Endodermal cell (in vitro differentiated cells): ENCODE measurements at regions not wholly inside any gene's neighbourhood (a gene's known extent, or its start where the extent isn't known, plus 50 kb on each side); places are given as distances from the start of the nearest gene placed in this dataset.

Source experiments
- DNase-seq: peaks from one replicate; pipeline ENCODE4 v3.0.0-alpha.2; 2017
- H3K27ac ChIP-seq: 2 replicates; pipeline ENCODE4 v1.5.1; 2013; ENCODE audit warnings: mild to moderate bottlenecking, low read depth, low read length, moderate library complexity
- H3K27me3 ChIP-seq: 2 replicates; pipeline ENCODE4 v1.6.1; 2013; ENCODE audit warnings: mild to moderate bottlenecking, low read length, moderate library complexity; ENCODE audit not compliant: insufficient read depth, control insufficient read depth, poor library complexity, severe bottlenecking
- H3K36me3 ChIP-seq: 2 replicates; pipeline ENCODE4 v1.7.0; 2013; ENCODE audit warnings: mild to moderate bottlenecking, low read length, moderate library complexity; ENCODE audit not compliant: control insufficient read depth, insufficient read depth
- H3K4me1 ChIP-seq: one replicate; pipeline ENCODE4 v1.7.0; 2013; ENCODE audit warnings: low read length; ENCODE audit not compliant: control insufficient read depth, insufficient read depth
- H3K4me3 ChIP-seq: 2 replicates; pipeline ENCODE4 v1.5.1; 2013; ENCODE audit warnings: mild to moderate bottlenecking, low read length, moderate library complexity
- H3K9ac ChIP-seq: 2 replicates; pipeline ENCODE4 v1.6.1; 2013; ENCODE audit warnings: mild to moderate bottlenecking, low read length, moderate library complexity; ENCODE audit not compliant: poor library complexity, severe bottlenecking; ENCODE audit errors: extremely low read depth
- H3K9me3 ChIP-seq: 2 replicates; pipeline ENCODE4 v1.6.1; 2013; ENCODE audit warnings: mild to moderate bottlenecking, low read length, moderate library complexity; ENCODE audit not compliant: control insufficient read depth
- H3K27ac Mint-ChIP-seq: 2 replicates; pipeline ENCODE4 v1.8.0; 2020; ENCODE audit warnings: mixed read lengths
- H3K27me3 Mint-ChIP-seq: 2 replicates; pipeline ENCODE4 v1.8.0; 2021; ENCODE audit warnings: mild to moderate bottlenecking, mixed read lengths; ENCODE audit not compliant: insufficient read depth
- H3K36me3 Mint-ChIP-seq: 2 replicates; pipeline ENCODE4 v1.8.0; 2020; ENCODE audit warnings: low read depth, mixed read lengths
- H3K4me1 Mint-ChIP-seq: 2 replicates; pipeline ENCODE4 v1.8.0; 2020; ENCODE audit warnings: mixed read lengths
- H3K4me3 Mint-ChIP-seq: 2 replicates; pipeline ENCODE4 v1.8.0; 2020; ENCODE audit warnings: mild to moderate bottlenecking, moderate library complexity, mixed read lengths
- H3K9me3 Mint-ChIP-seq: 2 replicates; pipeline ENCODE4 v1.8.0; 2020; ENCODE audit warnings: mild to moderate bottlenecking, mixed read lengths
- WGBS, 2 experiments: methylation state at CpG; one replicate each; pipeline versions ENCODE4 v1.1.5 to v1.1.7; 2013; ENCODE audit warnings: missing lambda C conversion rate in 2 of 2, mixed read lengths in 1 of 2; ENCODE audit not compliant: insufficient coverage in 1 of 2, insufficient read length in 1 of 2; 5-methylcytosine and 5-hydroxymethylcytosine counted together
- TF ChIP-seq, protein P1 (sequence below): fragments of 200-600 bp; sonication (generic); conservative IDR thresholded peaks from 2 replicates; pipeline ENCODE4 v1.5.0; 2021; ENCODE audit warnings: antibody characterized with exemption, mild to moderate bottlenecking

DNA sequence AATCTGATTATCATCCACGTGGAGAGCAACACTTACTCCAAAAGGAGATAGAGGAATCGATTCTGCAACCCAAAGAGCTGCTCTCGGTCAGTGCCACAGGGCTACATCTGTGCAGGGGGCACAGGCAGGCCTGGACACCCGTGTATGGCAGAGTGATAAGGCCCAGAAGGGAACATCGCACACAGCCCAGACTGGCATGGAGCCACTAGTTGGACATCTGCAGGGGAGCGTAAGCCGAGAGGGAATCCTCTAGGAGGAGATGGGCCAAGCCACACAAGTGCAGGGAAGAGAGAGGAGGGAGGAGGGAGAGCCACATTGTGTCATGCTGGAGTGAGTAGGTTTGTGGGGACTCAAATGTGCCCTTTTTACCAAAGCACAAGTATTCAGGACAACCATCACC is 50.4 kb upstream of the ENTPD6 start:
- no peaks in the 10 kb centered on the region for H3K36me3 Mint-ChIP-seq
- H3K27me3 Mint-ChIP-seq = peaks cover 58% of the 10 kb centered on the region
- 80 to 87% methylated on average over 6 to 7 of the region's 7 CpGs for WGBS, 2 experiments

More for the DNA sequence above, 50.4 kb upstream of the ENTPD6 start:
- H3K4me3 Mint-ChIP-seq = no peak overlapping the region
- H3K9me3 Mint-ChIP-seq = no peaks in the 10 kb centered on the region
- DNase-seq = no peak
- H3K27ac ChIP-seq = no peak overlapping the region
- H3K36me3 ChIP-seq = no peaks in the 10 kb centered on the region
- TF ChIP-seq, protein P1, sequence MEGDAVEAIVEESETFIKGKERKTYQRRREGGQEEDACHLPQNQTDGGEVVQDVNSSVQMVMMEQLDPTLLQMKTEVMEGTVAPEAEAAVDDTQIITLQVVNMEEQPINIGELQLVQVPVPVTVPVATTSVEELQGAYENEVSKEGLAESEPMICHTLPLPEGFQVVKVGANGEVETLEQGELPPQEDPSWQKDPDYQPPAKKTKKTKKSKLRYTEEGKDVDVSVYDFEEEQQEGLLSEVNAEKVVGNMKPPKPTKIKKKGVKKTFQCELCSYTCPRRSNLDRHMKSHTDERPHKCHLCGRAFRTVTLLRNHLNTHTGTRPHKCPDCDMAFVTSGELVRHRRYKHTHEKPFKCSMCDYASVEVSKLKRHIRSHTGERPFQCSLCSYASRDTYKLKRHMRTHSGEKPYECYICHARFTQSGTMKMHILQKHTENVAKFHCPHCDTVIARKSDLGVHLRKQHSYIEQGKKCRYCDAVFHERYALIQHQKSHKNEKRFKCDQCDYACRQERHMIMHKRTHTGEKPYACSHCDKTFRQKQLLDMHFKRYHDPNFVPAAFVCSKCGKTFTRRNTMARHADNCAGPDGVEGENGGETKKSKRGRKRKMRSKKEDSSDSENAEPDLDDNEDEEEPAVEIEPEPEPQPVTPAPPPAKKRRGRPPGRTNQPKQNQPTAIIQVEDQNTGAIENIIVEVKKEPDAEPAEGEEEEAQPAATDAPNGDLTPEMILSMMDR = no peak
- H3K27me3 ChIP-seq = peaks cover 79% of the 10 kb centered on the region
- H3K4me1 Mint-ChIP-seq = peaks cover 4% of the 10 kb centered on the region
- H3K4me1 ChIP-seq = no peaks in the 10 kb centered on the region
- H3K9ac ChIP-seq = no peak overlapping the region
- no peak overlapping the region for H3K27ac Mint-ChIP-seq
- H3K9me3 ChIP-seq = no peaks in the 10 kb centered on the region
- H3K4me3 ChIP-seq = no peak overlapping the region
